HCT116 (cell line): ENCODE measurements at regions not wholly inside any gene's neighbourhood (a gene's known extent, or its start where the extent isn't known, plus 50 kb on each side); places are given as distances from the start of the nearest gene placed in this dataset.

Source experiments
- ATAC-seq: fragments of 200-7000 bp; cut with Tn5 transposase; 2 replicates; pipeline ENCODE4 v1.9.1; 2020; ENCODE audit warnings: mild to moderate bottlenecking, moderate library complexity
- BruUV-seq: library from RNA; stranded (reverse); fragments of 400-500 nt; replicated peaks from 2 replicates; lab custom pipeline; 2021; lab: Mats Ljungman, UMichigan
- CTCF ChIA-PET: fragments of 300-600 bp; sonication (Branson Sonifier 250); formaldehyde crosslinking; loops from one replicate; lab custom pipeline; 2021; ENCODE audit warnings: antibody characterized with exemption; lab: Charles Lee
- POLR2A ChIA-PET: fragments of 300-600, 350-600 bp; sonication (Branson Sonifier 250); formaldehyde crosslinking; loops from one replicate; lab custom pipeline; 2021; ENCODE audit warnings: antibody characterized with exemption; lab: Charles Lee
- RAD21 ChIA-PET, 2 experiments: fragments of 300-600 bp; sonication (Branson Sonifier 250); formaldehyde crosslinking; loops; one replicate each; lab custom pipeline; 2023; ENCODE audit warnings: low total read pairs in 2 of 2; ENCODE audit not compliant: uncharacterized antibody in 2 of 2, unreplicated experiment in 2 of 2, low non-redundant PET in 1 of 2; lab: Charles Lee
- DNase-seq: peaks from one replicate; pipeline ENCODE4 v3.0.0-alpha.2; 2010; ENCODE audit warnings: low read depth, low spot score
- H2AFZ ChIP-seq: fragments of 200-600 bp; shearing (Covaris generic), sonication (generic); 2 replicates; pipeline ENCODE4 v1.6.1; 2017; ENCODE audit warnings: low read depth, mixed run types, mixed read lengths, antibody characterized with exemption, low read length; ENCODE audit not compliant: poor library complexity, severe bottlenecking
- H3K27ac ChIP-seq: 2 replicates; pipeline ENCODE4 v1.5.1; 2012; ENCODE audit warnings: low read depth, low read length
- H3K27me3 ChIP-seq: fragments of 200-600 bp; sonication (generic); 2 replicates; pipeline ENCODE4 v1.6.1; 2016; ENCODE audit warnings: mixed run types, low read length, mixed read lengths; ENCODE audit not compliant: insufficient read depth
- H3K36me3 ChIP-seq, 2 experiments: fragments of 200-500 bp in 1 of 2; fragments of 200-600 bp in 1 of 2; sonication (Bioruptor generic) in 1 of 2; sonication (generic) in 1 of 2; 2 replicates each; pipeline versions ENCODE4 v1.5.1 to v1.6.1; 2014 to 2016; ENCODE audit warnings: low read length in 2 of 2, inconsistent platforms in 1 of 2, mixed read lengths in 1 of 2, mixed run types in 1 of 2; ENCODE audit not compliant: insufficient read depth in 2 of 2, control insufficient read depth in 1 of 2
- H3K4me1 ChIP-seq, 2 experiments: fragments of 200-600 bp in 1 of 2; sonication (generic) in 1 of 2; 2 replicates each; pipeline versions ENCODE4 v1.5.1 to v1.6.1; 2012 to 2017; ENCODE audit warnings: low read length in 2 of 2, inconsistent platforms in 1 of 2, mild to moderate bottlenecking in 1 of 2, mixed read lengths in 1 of 2, mixed run types in 1 of 2, moderate library complexity in 1 of 2; ENCODE audit not compliant: insufficient read depth in 2 of 2, control insufficient read depth in 1 of 2
- H3K4me2 ChIP-seq: fragments of 200-600 bp; sonication (generic); 2 replicates; pipeline ENCODE4 v1.6.1; 2017; ENCODE audit warnings: mixed run types, low read length, mixed read lengths
- H3K4me3 ChIP-seq, 2 experiments: fragments of 200-600 bp in 1 of 2; sonication (generic) in 1 of 2; replicated peaks in 1 of 2; 2 replicates each; pipeline ENCODE4 v1.5.1; 2011 to 2016; ENCODE audit warnings: low read length in 2 of 2, control low read depth in 1 of 2, low read depth in 1 of 2, mild to moderate bottlenecking in 1 of 2, mixed read lengths in 1 of 2, mixed run types in 1 of 2
- H3K79me2 ChIP-seq: fragments of 200-600 bp; sonication (generic); 2 replicates; pipeline ENCODE4 v1.6.1; 2017; ENCODE audit warnings: mild to moderate bottlenecking, mixed run types, low read length, moderate library complexity, mixed read lengths; ENCODE audit not compliant: insufficient read depth
- H3K9ac ChIP-seq: fragments of 200-600 bp; sonication (generic); 2 replicates; pipeline ENCODE4 v1.6.1; 2016; ENCODE audit warnings: low read length, mixed read lengths
- H3K9me2 ChIP-seq: fragments of 200-600 bp; sonication (generic), shearing (Covaris generic); 2 replicates; pipeline ENCODE4 v1.6.1; 2017; ENCODE audit warnings: mixed run types, mild to moderate bottlenecking, moderate library complexity; ENCODE audit not compliant: insufficient read depth
- H3K9me3 ChIP-seq, 2 experiments: fragments of 200-500 bp in 1 of 2; fragments of 200-600 bp in 1 of 2; sonication (Bioruptor generic) in 1 of 2; sonication (generic) in 1 of 2; 2 replicates each; pipeline ENCODE4 v1.6.1; 2014 to 2017; ENCODE audit warnings: low read length in 2 of 2, mixed read lengths in 2 of 2, inconsistent platforms in 1 of 2, low read depth in 1 of 2, mild to moderate bottlenecking in 1 of 2, mixed run types in 1 of 2, moderate library complexity in 1 of 2; ENCODE audit not compliant: control insufficient read depth in 1 of 2, insufficient read depth in 1 of 2
- H4K20me1 ChIP-seq: fragments of 200-600 bp; sonication (generic), shearing (Covaris generic); 2 replicates; pipeline ENCODE4 v1.6.1; 2017; ENCODE audit warnings: mixed run types, mild to moderate bottlenecking, moderate library complexity; ENCODE audit not compliant: insufficient read depth
- ATF3 ChIP-seq: IDR thresholded peaks from 2 replicates; pipeline ENCODE4 v1.6.1; 2012
- CTCF ChIP-seq, 3 experiments: fragments of 200-600 bp in 1 of 3; sonication (generic) in 1 of 3; IDR thresholded peaks in 2 of 3; conservative IDR thresholded peaks in 1 of 3; 2 replicates each; pipeline ENCODE4 v1.5.1; 2012 to 2017; ENCODE audit warnings: low read depth in 2 of 3, low read length in 2 of 3, antibody characterized with exemption in 1 of 3, borderline replicate concordance in 1 of 3, control low read depth in 1 of 3, mild to moderate bottlenecking in 1 of 3, mixed read lengths in 1 of 3, mixed run types in 1 of 3, moderate library complexity in 1 of 3; ENCODE audit not compliant: insufficient read depth in 1 of 3
- EGR1 ChIP-seq: IDR thresholded peaks from 2 replicates; pipeline ENCODE4 v1.6.1; 2012; ENCODE audit warnings: low read depth
- ELF1 ChIP-seq: IDR thresholded peaks from 2 replicates; pipeline ENCODE4 v1.6.1; 2012; ENCODE audit warnings: low read depth, borderline replicate concordance
- EZH2 ChIP-seq: fragments of 200-600 bp; sonication (generic); IDR thresholded peaks from 2 replicates; pipeline ENCODE4 v1.6.1; 2017; ENCODE audit warnings: antibody characterized with exemption, mixed run types
- EZH2phosphoT487 ChIP-seq: fragments of 200-600 bp; IDR thresholded peaks from 2 replicates; pipeline ENCODE4 v1.6.1; 2018; ENCODE audit warnings: antibody characterized with exemption, borderline replicate concordance
- FOSL1 ChIP-seq: IDR thresholded peaks from 2 replicates; pipeline ENCODE4 v1.6.1; 2012; ENCODE audit warnings: low read depth
- JUND ChIP-seq: IDR thresholded peaks from 2 replicates; pipeline ENCODE4 v1.6.1; 2012
- MAX ChIP-seq: IDR thresholded peaks from 2 replicates; pipeline ENCODE4 v1.6.1; 2012
- POLR2A ChIP-seq: IDR thresholded peaks from 2 replicates; pipeline ENCODE4 v1.7.0; 2011; ENCODE audit warnings: borderline replicate concordance; ENCODE audit not compliant: insufficient read depth, insufficient read length; ENCODE audit errors: extremely low read depth
- RAD21 ChIP-seq: IDR thresholded peaks from 2 replicates; pipeline ENCODE4 v1.6.1; 2012; ENCODE audit warnings: low read depth, mild to moderate bottlenecking
- SIN3A ChIP-seq: IDR thresholded peaks from 2 replicates; pipeline ENCODE4 v1.6.1; 2012; ENCODE audit warnings: low read depth
- TCF7L2 ChIP-seq: IDR thresholded peaks from 2 replicates; pipeline ENCODE4 v1.7.0; 2011; ENCODE audit warnings: borderline replicate concordance, inconsistent platforms; ENCODE audit not compliant: insufficient read depth, insufficient read length; ENCODE audit errors: extremely low read depth
- YY1 ChIP-seq: IDR thresholded peaks from 2 replicates; pipeline ENCODE4 v1.6.1; 2011; ENCODE audit warnings: low read length, low read depth, moderate library complexity, mild to moderate bottlenecking; ENCODE audit not compliant: insufficient replicate concordance; ENCODE audit errors: extremely low read depth
- ZFX ChIP-seq: fragments of 450-650 bp; IDR thresholded peaks from 2 replicates; pipeline ENCODE4 v1.6.1; 2017
- intact Hi-C: fragments of 100-400 bp; cut with micrococcal nuclease; formaldehyde crosslinking; loops from 2 replicates; pipeline ENCODE4 v1.10.0; 2022

- no peaks in the 10 kb centered on the region for H4K20me1 ChIP-seq
- CTCF ChIA-PET: no interaction called here
- H3K4me2 ChIP-seq: no peak overlapping the region
- TF ChIP-seq SIN3A: no peak
- intact Hi-C loops: no loop called here
- no peak for DNase-seq
- BruUV-seq: no TSS peak
- peaks cover 0 to 4% of the 10 kb centered on the region in 2 experiments; a peak in 2 of 4 replicates for H3K9me3 ChIP-seq
- H2AFZ ChIP-seq: no peak overlapping the region
- no peaks in the 10 kb centered on the region for H3K27me3 ChIP-seq
- ATAC-seq: no peak
- H3K27ac ChIP-seq: no peak overlapping the region
- H3K36me3 ChIP-seq: no peaks in the 10 kb centered on the region
- no peaks in the 10 kb centered on the region for H3K9me2 ChIP-seq
- H3K4me3 ChIP-seq: no peak overlapping the region
- H3K79me2 ChIP-seq: no peaks in the 10 kb centered on the region
- H3K4me1 ChIP-seq: no peaks in the 10 kb centered on the region
- POLR2A ChIA-PET: no interaction called here
- RAD21 ChIA-PET: no interaction called here
- no peak overlapping the region for H3K9ac ChIP-seq
Observed at GRCh38 chr2:41160439-41160838, 708.5 kb upstream of the SLC8A1 start.

GRCh38 chr2:41167014-41167413 lies 715.1 kb upstream of the SLC8A1 start:
- POLR2A ChIA-PET: no interaction called here
- RAD21 ChIA-PET: no interaction called here

More at GRCh38 chr2:41167014-41167413, 715.1 kb upstream of the SLC8A1 start:
- H4K20me1 ChIP-seq: no peaks in the 10 kb centered on the region
- no peak overlapping the region for H3K4me2 ChIP-seq
- H3K79me2 ChIP-seq: no peaks in the 10 kb centered on the region
- DNase-seq (no peak), ATAC-seq (no peak)
- H3K4me3 ChIP-seq: no peak overlapping the region
- no peak overlapping the region for H3K9ac ChIP-seq
- no peaks in the 10 kb centered on the region; a peak in 2 of 4 replicates for H3K9me3 ChIP-seq
- CTCF ChIA-PET: no interaction called here
- H3K9me2 ChIP-seq: no peaks in the 10 kb centered on the region
- no peaks in the 10 kb centered on the region for H3K36me3 ChIP-seq
- TF ChIP-seq TCF7L2: no peak
- no peak for TF ChIP-seq ELF1
- no peak for TF ChIP-seq MAX
- no peak for TF ChIP-seq EZH2
- TF ChIP-seq EZH2phosphoT487: no peak
- no peak for TF ChIP-seq ZFX
- no peak for TF ChIP-seq EGR1
- TF ChIP-seq FOSL1: no peak
- TF ChIP-seq SIN3A: no peak
- TF ChIP-seq CTCF (IDR thresholded peaks at IDR 0.05 in 2 of 3, conservative IDR thresholded peaks at IDR 0.05 in 1 of 3; ENCODE audit: borderline replicate concordance in 1 of 3, insufficient read depth in 1 of 3, low read depth in 2 of 3, low read length in 2 of 3): no peak
- no peak for TF ChIP-seq ATF3
- TF ChIP-seq YY1: no peak
- TF ChIP-seq JUND: no peak
- no peak for TF ChIP-seq RAD21
- TF ChIP-seq POLR2A: no peak
- TF ChIP-seq, all 23 proteins: peak for 0
- no TSS peak for BruUV-seq
- no peak overlapping the region for H2AFZ ChIP-seq
- no peak overlapping the region for H3K27ac ChIP-seq
- no peaks in the 10 kb centered on the region for H3K4me1 ChIP-seq
- intact Hi-C loops: no loop called here
- no peaks in the 10 kb centered on the region for H3K27me3 ChIP-seq
